ENCODE measurements at regions not wholly inside any gene's neighbourhood (a gene's known extent, or its start where the extent isn't known, plus 50 kb on each side); places are given as distances from the start of the nearest gene placed in this dataset.

DNA sequence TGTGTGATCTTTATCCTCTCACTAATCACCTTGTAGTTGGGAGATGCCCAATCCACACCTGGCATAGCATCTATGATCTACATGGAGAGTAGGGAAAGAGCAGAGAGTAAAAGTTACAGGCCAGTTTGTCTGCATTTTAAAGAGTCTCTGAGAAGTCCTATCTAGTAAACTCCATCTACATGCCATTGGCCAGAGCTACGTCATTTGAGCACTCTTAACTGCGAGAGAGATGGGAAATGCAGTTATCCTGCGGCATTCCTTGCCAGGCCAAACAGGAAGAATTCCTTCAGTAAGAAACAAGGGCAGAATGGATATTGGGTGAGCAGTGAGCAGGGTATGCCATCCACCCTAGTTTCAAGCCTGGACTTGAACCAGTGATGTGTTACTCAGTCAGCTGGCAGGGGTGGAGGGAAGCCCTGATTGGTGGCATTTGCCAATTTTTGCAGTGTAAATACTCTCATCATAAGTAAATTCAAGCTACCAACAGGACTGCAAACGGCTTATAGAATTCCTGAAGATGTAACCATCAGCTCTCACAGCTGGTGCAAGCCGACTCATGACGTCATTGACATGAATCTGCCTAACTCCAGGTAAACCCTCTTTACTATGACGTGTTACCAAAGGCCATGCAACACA, 156.8 kb upstream of the MSX2 start:
- ATAC-seq, result no peak
- DNase-seq, result no peak
- TF ChIP-seq, protein P1, sequence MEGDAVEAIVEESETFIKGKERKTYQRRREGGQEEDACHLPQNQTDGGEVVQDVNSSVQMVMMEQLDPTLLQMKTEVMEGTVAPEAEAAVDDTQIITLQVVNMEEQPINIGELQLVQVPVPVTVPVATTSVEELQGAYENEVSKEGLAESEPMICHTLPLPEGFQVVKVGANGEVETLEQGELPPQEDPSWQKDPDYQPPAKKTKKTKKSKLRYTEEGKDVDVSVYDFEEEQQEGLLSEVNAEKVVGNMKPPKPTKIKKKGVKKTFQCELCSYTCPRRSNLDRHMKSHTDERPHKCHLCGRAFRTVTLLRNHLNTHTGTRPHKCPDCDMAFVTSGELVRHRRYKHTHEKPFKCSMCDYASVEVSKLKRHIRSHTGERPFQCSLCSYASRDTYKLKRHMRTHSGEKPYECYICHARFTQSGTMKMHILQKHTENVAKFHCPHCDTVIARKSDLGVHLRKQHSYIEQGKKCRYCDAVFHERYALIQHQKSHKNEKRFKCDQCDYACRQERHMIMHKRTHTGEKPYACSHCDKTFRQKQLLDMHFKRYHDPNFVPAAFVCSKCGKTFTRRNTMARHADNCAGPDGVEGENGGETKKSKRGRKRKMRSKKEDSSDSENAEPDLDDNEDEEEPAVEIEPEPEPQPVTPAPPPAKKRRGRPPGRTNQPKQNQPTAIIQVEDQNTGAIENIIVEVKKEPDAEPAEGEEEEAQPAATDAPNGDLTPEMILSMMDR (IDR thresholded peaks at IDR 0.05), result no peak
- POLR2A ChIA-PET, result no interaction called here
- peaks cover 3% of the 10 kb centered on the region for H3K27me3 Mint-ChIP-seq
- no peak overlapping the region for H3K4me3 Mint-ChIP-seq
- H3K27ac Mint-ChIP-seq, result no peak overlapping the region
- H3K9me3 Mint-ChIP-seq, result no peaks in the 10 kb centered on the region
- H3K36me3 Mint-ChIP-seq (ENCODE audit: low read depth), result no peaks in the 10 kb centered on the region
- intact Hi-C loops (cut with micrococcal nuclease), result no loop called here
- CTCF ChIA-PET, result interaction anchor here (0.6 kb wide), 1 partner anchor 124 kb away, joined by 3 read pairs; no protein-coding TSS in a partner anchor
- H3K4me1 Mint-ChIP-seq (ENCODE audit: low read depth), result no peaks in the 10 kb centered on the region

DNA sequence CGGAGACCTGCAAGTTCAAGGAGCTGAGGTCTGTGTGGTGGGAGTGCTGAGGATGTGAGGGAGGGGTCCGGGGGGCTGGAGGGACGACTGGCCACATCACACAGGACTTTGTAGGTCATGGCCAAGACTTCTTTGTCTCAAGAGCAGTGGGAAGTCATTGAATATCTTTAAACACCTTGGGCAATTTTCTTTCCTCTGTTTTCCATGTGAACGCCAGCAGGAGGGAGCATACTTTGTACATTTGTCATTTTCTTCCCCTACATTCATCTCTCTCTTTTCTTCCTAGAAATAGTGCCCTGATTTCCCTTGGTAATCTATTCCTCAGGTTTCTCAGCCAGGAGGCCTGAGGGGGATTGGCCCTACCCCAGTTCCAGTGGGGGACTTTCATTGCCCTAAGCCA, 153.7 kb upstream of the MSX2 start:
- ATAC-seq (no peak), DNase-seq (no peak)
- H3K27ac Mint-ChIP-seq, result no peak overlapping the region
- CTCF ChIA-PET, result no interaction called here
- intact Hi-C loops (cut with micrococcal nuclease), result no loop called here
- no peaks in the 10 kb centered on the region for H3K9me3 Mint-ChIP-seq
- H3K36me3 Mint-ChIP-seq (ENCODE audit: low read depth), result no peaks in the 10 kb centered on the region
- H3K4me1 Mint-ChIP-seq (ENCODE audit: low read depth), result no peaks in the 10 kb centered on the region
- no peak overlapping the region for H3K4me3 Mint-ChIP-seq
- TF ChIP-seq, protein P1 (IDR thresholded peaks at IDR 0.05), result no peak
- POLR2A ChIA-PET, result no interaction called here
- H3K27me3 Mint-ChIP-seq, result peaks cover 6% of the 10 kb centered on the region

DNA sequence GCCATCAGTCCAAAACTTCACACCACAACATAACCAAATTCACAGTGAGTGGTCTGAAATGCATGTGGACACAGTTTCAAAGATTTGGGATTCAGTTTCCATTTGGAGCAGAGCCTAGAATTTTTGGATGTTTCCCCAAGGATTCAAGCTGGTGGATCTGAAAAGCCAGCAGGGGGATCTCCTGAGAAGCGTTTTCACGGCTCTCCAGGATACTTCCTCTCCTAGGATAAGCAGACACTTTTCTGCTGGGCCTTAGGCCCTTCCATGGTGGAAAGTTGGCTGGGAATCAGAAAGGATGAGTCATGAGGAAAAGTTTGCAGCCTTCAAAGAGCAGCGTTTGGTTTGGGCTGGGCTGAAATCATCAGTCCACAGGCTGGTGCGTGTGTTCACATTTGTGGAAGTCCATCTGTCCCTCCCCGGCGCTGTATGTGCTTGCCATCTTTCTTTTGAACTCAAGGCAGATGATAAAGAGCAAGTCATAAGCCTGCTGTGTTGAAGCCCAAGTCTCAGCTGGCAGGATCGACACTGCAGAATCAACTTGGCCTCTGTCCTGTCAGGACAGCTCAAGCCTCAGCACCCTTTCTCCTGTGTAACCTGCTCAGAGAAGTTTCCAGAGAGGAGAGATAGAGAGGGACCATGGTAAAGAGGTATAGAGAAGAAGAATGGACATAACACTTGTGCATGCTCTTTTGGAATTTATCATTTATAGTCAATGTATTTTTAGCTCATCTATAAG, 152.6 kb upstream of the MSX2 start:
- Mint-ChIP-seq H3K9me3 (no peaks in the 10 kb centered on the region), H3K36me3 (ENCODE audit: low read depth) (no peaks in the 10 kb centered on the region), H3K27ac (no peak overlapping the region), H3K4me1 (ENCODE audit: low read depth) (no peaks in the 10 kb centered on the region), H3K27me3 (peaks cover 6% of the 10 kb centered on the region), H3K4me3 (no peak overlapping the region)
- ChIA-PET CTCF (no interaction called here), POLR2A (no interaction called here)
- ATAC-seq (no peak), DNase-seq (no peak)
- TF ChIP-seq, protein P1 (IDR thresholded peaks at IDR 0.05), result no peak
- intact Hi-C loops (cut with micrococcal nuclease), result no loop called here

DNA sequence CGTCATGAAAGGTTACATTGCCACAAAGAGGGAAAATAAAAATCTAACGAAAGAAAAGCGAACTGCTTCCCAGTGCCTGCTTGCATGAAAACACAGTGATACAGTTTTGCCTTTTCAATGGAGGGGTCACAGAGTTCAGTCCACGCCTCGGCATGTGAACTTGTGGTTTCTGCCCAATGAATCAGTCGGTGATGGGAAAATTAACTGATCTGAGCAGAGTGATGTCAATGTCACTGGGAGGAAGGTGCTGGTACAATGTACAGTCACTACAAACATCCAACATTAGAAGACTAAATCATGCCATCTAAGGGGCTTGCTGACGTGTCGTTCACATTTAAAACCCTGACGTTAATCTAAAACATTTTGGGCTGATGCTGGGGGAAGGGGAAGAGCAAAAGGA, 151.8 kb upstream of the MSX2 start:
- Mint-ChIP-seq H3K36me3 (ENCODE audit: low read depth) (no peaks in the 10 kb centered on the region), H3K9me3 (no peaks in the 10 kb centered on the region), H3K27me3 (peaks cover 6% of the 10 kb centered on the region), H3K4me3 (no peak overlapping the region), H3K4me1 (ENCODE audit: low read depth) (no peaks in the 10 kb centered on the region), H3K27ac (no peak overlapping the region)
- ATAC-seq (no peak), DNase-seq (no peak)
- ChIA-PET POLR2A (no interaction called here), CTCF (no interaction called here)
- intact Hi-C loops (cut with micrococcal nuclease), result no loop called here
- TF ChIP-seq, protein P1 (IDR thresholded peaks at IDR 0.05), result no peak

DNA sequence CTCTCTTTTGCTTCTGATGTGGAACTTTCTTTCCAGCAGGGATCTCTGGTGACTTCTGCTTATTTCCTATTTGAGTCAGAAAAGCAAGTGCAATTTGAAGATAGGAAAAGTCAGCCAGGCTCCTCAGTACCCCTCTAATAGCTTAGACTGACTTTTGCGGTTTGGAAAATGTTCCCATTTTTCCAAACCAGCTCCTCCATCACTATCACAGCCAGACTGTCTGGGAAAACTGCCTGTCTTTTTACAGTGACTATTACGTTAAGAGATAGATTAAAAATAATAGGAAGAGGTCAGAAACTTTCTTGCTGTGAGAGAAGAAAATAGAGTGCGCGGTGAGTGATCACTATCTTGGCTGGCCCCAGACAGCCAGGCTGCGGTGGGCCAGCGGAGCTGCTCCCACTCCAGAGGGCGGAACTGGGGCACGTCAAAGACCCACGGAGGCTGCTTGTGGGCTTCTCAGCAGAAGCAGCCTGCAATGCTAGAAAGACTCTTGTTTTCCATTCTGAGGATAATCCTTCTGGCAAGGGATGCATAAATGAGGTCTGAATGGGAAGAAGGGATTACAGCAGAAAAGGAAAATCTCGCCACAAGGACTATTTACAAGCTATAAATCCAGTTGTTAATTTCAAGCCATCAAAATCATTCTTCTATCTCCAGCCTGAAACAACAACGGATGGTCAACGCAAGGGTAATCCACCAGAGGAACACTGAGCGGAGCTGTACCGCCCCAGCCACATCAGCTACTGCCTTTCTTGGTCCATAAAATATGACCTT, 151.0 kb upstream of the MSX2 start:
- H3K9me3 Mint-ChIP-seq, result no peaks in the 10 kb centered on the region
- H3K27ac Mint-ChIP-seq, result no peak overlapping the region
- TF ChIP-seq, protein P1 (IDR thresholded peaks at IDR 0.05), result no peak
- H3K4me3 Mint-ChIP-seq, result no peak overlapping the region
- DNase-seq, result no peak
- no peak for ATAC-seq
- peaks cover 6% of the 10 kb centered on the region for H3K27me3 Mint-ChIP-seq
- intact Hi-C loops (cut with micrococcal nuclease), result no loop called here
- no peaks in the 10 kb centered on the region for H3K4me1 Mint-ChIP-seq (ENCODE audit: low read depth)
- CTCF ChIA-PET, result interaction anchor here (0.7 kb wide), 1 partner anchor 27 kb away, joined by 4 read pairs; no protein-coding TSS in a partner anchor
- H3K36me3 Mint-ChIP-seq (ENCODE audit: low read depth), result no peaks in the 10 kb centered on the region
- POLR2A ChIA-PET, result no interaction called here

Data from activated CD8-positive, alpha-beta T cell treated with anti-CD3 and anti-CD28 coated beads for 36 hours (primary cell).